T-helper 2 cell treated with Interferon-gamma antibody and Interleukin-4, amounts not matched to agents 100 ng/mL and 5 ng/mL, for 36 hours (primary cell): ENCODE measurements at regions not wholly inside any gene's neighbourhood (a gene's known extent, or its start where the extent isn't known, plus 50 kb on each side); places are given as distances from the start of the nearest gene placed in this dataset.
"Not testable (repeated sequence)": the region's sequence is repeated elsewhere in the genome, so short reads cannot be mapped to it uniquely, and the experiment has no call there.

Source experiments
- intact Hi-C: fragments of 100-400 bp; cut with micrococcal nuclease; formaldehyde crosslinking; loops from one replicate; pipeline ENCODE4 v1.15.1; 2023

- intact Hi-C loops: no loop called here
Measured at GRCh38 chr3:21238661-21239060, 512.3 kb downstream of the ZNF385D start.

GRCh38 chr3:21237638-21238037 lies 513.4 kb downstream of the ZNF385D start:
- intact Hi-C loops: no loop called here

GRCh38 chr3:21235491-21235890 lies 515.5 kb downstream of the ZNF385D start:
- intact Hi-C loops: no loop called here

GRCh38 chr3:21234933-21235332 lies 516.1 kb downstream of the ZNF385D start:
- intact Hi-C loops: no loop called here

GRCh38 chr3:21229426-21230135 lies 521.4 kb downstream of the ZNF385D start:
- intact Hi-C loops: no loop called here

- intact Hi-C loops: no loop called here
Measured at GRCh38 chr3:21226086-21226485, 524.9 kb downstream of the ZNF385D start.

- intact Hi-C loops: no loop called here
Measured at GRCh38 chr3:21220944-21221343, 530.1 kb downstream of the ZNF385D start.

- intact Hi-C loops: no loop called here
Measured at GRCh38 chr3:21216598-21216997, 534.4 kb downstream of the ZNF385D start.

- intact Hi-C loops: not testable (repeated sequence)
Measured at GRCh38 chr3:21204122-21204521, 546.9 kb downstream of the ZNF385D start.

GRCh38 chr3:21195203-21195602 lies 555.8 kb downstream of the ZNF385D start:
- intact Hi-C loops: no loop called here

GRCh38 chr3:21194036-21194435 lies 557.0 kb downstream of the ZNF385D start:
- intact Hi-C loops: not testable (repeated sequence)

GRCh38 chr3:21188459-21188858 lies 562.6 kb downstream of the ZNF385D start:
- intact Hi-C loops: no loop called here

GRCh38 chr3:21185816-21186314 lies 565.1 kb downstream of the ZNF385D start:
- intact Hi-C loops: no loop called here

GRCh38 chr3:21174461-21174860 lies 576.5 kb downstream of the ZNF385D start:
- intact Hi-C loops: no loop called here

- intact Hi-C loops: no loop called here
Measured at GRCh38 chr3:21170964-21171363, 580.0 kb downstream of the ZNF385D start.

GRCh38 chr3:21169948-21170347 lies 581.1 kb downstream of the ZNF385D start:
- intact Hi-C loops: no loop called here

GRCh38 chr3:21168471-21168870 lies 582.5 kb downstream of the ZNF385D start:
- intact Hi-C loops: no loop called here

GRCh38 chr3:21163956-21164355 lies 587.1 kb downstream of the ZNF385D start:
- intact Hi-C loops: no loop called here

- intact Hi-C loops: no loop called here
Measured at GRCh38 chr3:21159543-21159906, 591.5 kb downstream of the ZNF385D start.

- intact Hi-C loops: no loop called here
Measured at GRCh38 chr3:21158861-21159542, 592.0 kb downstream of the ZNF385D start.

- intact Hi-C loops: no loop called here
Measured at GRCh38 chr3:21154911-21155310, 596.1 kb downstream of the ZNF385D start.

- intact Hi-C loops: no loop called here
Measured at GRCh38 chr3:21152555-21152954, 598.5 kb downstream of the ZNF385D start.

- intact Hi-C loops: no loop called here
Measured at GRCh38 chr3:21142949-21143348, 608.1 kb downstream of the ZNF385D start.
